Osteoblast (primary cell): ENCODE measurements at regions not wholly inside any gene's neighbourhood (a gene's known extent, or its start where the extent isn't known, plus 50 kb on each side); places are given as distances from the start of the nearest gene placed in this dataset.

Source experiments
- DNase-seq: peaks from one replicate; pipeline ENCODE4 v3.0.0; 2011; ENCODE audit warnings: low spot score, mixed read lengths; ENCODE audit not compliant: insufficient read length; ENCODE audit errors: missing footprints
- H2AFZ ChIP-seq: 2 replicates; pipeline ENCODE4 v1.6.0; 2011; ENCODE audit warnings: mild to moderate bottlenecking, low read length
- H3K27ac ChIP-seq: 2 replicates; pipeline ENCODE4 v1.5.1; 2011; ENCODE audit warnings: mild to moderate bottlenecking, low read depth, low read length, moderate library complexity
- H3K27me3 ChIP-seq: 2 replicates; pipeline ENCODE4 v1.6.0; 2012; ENCODE audit warnings: mild to moderate bottlenecking, control low read depth, inconsistent platforms, low read length, moderate library complexity; ENCODE audit not compliant: insufficient read depth
- H3K36me3 ChIP-seq: 2 replicates; pipeline ENCODE4 v1.5.1; 2011; ENCODE audit warnings: mild to moderate bottlenecking, low read length, control low read depth, moderate library complexity; ENCODE audit not compliant: insufficient read depth
- H3K4me1 ChIP-seq: 2 replicates; pipeline ENCODE4 v1.5.1; 2011; ENCODE audit warnings: mild to moderate bottlenecking, low read length, control low read depth, moderate library complexity; ENCODE audit not compliant: insufficient read depth
- H3K4me2 ChIP-seq: 2 replicates; pipeline ENCODE4 v1.6.0; 2011; ENCODE audit warnings: mild to moderate bottlenecking, low read length; ENCODE audit not compliant: insufficient read depth
- H3K4me3 ChIP-seq: fragments of 200-600 bp; sonication (generic); 3 replicates; pipeline ENCODE4 v1.5.1; 2012; ENCODE audit warnings: mild to moderate bottlenecking, low read length, inconsistent platforms; ENCODE audit not compliant: insufficient read depth
- H3K79me2 ChIP-seq: 2 replicates; pipeline ENCODE4 v1.6.0; 2012; ENCODE audit warnings: mild to moderate bottlenecking, low read length, control low read depth, inconsistent platforms; ENCODE audit not compliant: insufficient read depth
- H3K9me3 ChIP-seq: 2 replicates; pipeline ENCODE4 v1.5.1; 2011; ENCODE audit warnings: low read depth, low read length, control low read depth
- H4K20me1 ChIP-seq: 2 replicates; pipeline ENCODE4 v1.6.0; 2012; ENCODE audit warnings: mild to moderate bottlenecking, low read length, control low read depth; ENCODE audit not compliant: insufficient read depth
- CTCF ChIP-seq: IDR thresholded peaks from 2 replicates; pipeline ENCODE4 v1.5.1; 2011; ENCODE audit warnings: mild to moderate bottlenecking, low read depth, low read length, moderate library complexity; ENCODE audit errors: extremely low read depth

GRCh38 chr5:57940879-57941278 is 458.3 kb upstream of the ACTBL2 start:
- no peaks in the 10 kb centered on the region for H3K27me3 ChIP-seq
- no peaks in the 10 kb centered on the region for H3K36me3 ChIP-seq
- H3K79me2 ChIP-seq: no peaks in the 10 kb centered on the region
- no peaks in the 10 kb centered on the region for H4K20me1 ChIP-seq
- no peak overlapping the region for H2AFZ ChIP-seq
- H3K4me3 ChIP-seq: no peak overlapping the region
- no peak for DNase-seq
- H3K4me1 ChIP-seq: no peaks in the 10 kb centered on the region
- H3K27ac ChIP-seq: no peak overlapping the region
- H3K9me3 ChIP-seq: no peaks in the 10 kb centered on the region
- TF ChIP-seq CTCF: no peak
- H3K4me2 ChIP-seq: no peak overlapping the region

GRCh38 chr5:57940236-57940635 is 457.6 kb upstream of the ACTBL2 start:
- no peak for TF ChIP-seq CTCF
- Histone ChIP-seq H3K4me2 (no peak overlapping the region), H3K27me3 (no peaks in the 10 kb centered on the region), H3K27ac (no peak overlapping the region), H3K9me3 (no peaks in the 10 kb centered on the region), H3K4me1 (no peaks in the 10 kb centered on the region), H2AFZ (peak overlapping the region; percentile 30), H4K20me1 (no peaks in the 10 kb centered on the region), H3K79me2 (no peaks in the 10 kb centered on the region), H3K4me3 (no peak overlapping the region), H3K36me3 (no peaks in the 10 kb centered on the region)
- DNase-seq: no peak

GRCh38 chr5:57939771-57940170 is 457.2 kb upstream of the ACTBL2 start:
- no peak overlapping the region for H3K27ac ChIP-seq
- H3K4me2 ChIP-seq: no peak overlapping the region
- no peak for DNase-seq
- H3K9me3 ChIP-seq: no peaks in the 10 kb centered on the region
- peak overlapping the region; percentile 30 for H2AFZ ChIP-seq
- no peaks in the 10 kb centered on the region for H3K27me3 ChIP-seq
- no peak overlapping the region for H3K4me3 ChIP-seq
- no peaks in the 10 kb centered on the region for H4K20me1 ChIP-seq
- H3K79me2 ChIP-seq: no peaks in the 10 kb centered on the region
- H3K36me3 ChIP-seq: no peaks in the 10 kb centered on the region
- no peak for TF ChIP-seq CTCF
- no peaks in the 10 kb centered on the region for H3K4me1 ChIP-seq

- no peak overlapping the region for H3K27ac ChIP-seq
- TF ChIP-seq CTCF: no peak
- DNase-seq: no peak
- H3K36me3 ChIP-seq: no peaks in the 10 kb centered on the region
- no peaks in the 10 kb centered on the region for H3K4me1 ChIP-seq
- H3K79me2 ChIP-seq: no peaks in the 10 kb centered on the region
- no peak overlapping the region for H3K4me2 ChIP-seq
- H3K9me3 ChIP-seq: no peaks in the 10 kb centered on the region
- H3K4me3 ChIP-seq: no peak overlapping the region
- H4K20me1 ChIP-seq: no peaks in the 10 kb centered on the region
- no peak overlapping the region for H2AFZ ChIP-seq
- no peaks in the 10 kb centered on the region for H3K27me3 ChIP-seq
Measured at GRCh38 chr5:57939335-57939734, 456.7 kb upstream of the ACTBL2 start.
